HAP-1 (cell line): ENCODE measurements at regions not wholly inside any gene's neighbourhood (a gene's known extent, or its start where the extent isn't known, plus 50 kb on each side); places are given as distances from the start of the nearest gene placed in this dataset.

Experiments
- DNase-seq, 2 experiments: peaks; one replicate each; pipeline ENCODE4 v3.0.0-alpha.2; 2016 to 2020; ENCODE audit warnings: low spot score in 2 of 2
- H3K27me3 ChIP-seq: fragments of 250-450 bp; sonication (Bioruptor Pico); 2 replicates; pipeline ENCODE4 v1.5.1; 2020; ENCODE audit warnings: low read depth, mild to moderate bottlenecking, moderate library complexity
- H3K36me3 ChIP-seq: fragments of 250-450 bp; sonication (Bioruptor Pico); replicated peaks from 2 replicates; pipeline ENCODE4 v1.5.1; 2020; ENCODE audit warnings: mild to moderate bottlenecking
- H3K4me1 ChIP-seq: fragments of 250-450 bp; sonication (Bioruptor Pico); 2 replicates; pipeline ENCODE4 v1.5.1; 2020; ENCODE audit warnings: mild to moderate bottlenecking
- H3K4me3 ChIP-seq: fragments of 250-450 bp; sonication (Bioruptor Pico); 2 replicates; pipeline ENCODE4 v1.5.1; 2020; ENCODE audit warnings: mild to moderate bottlenecking, moderate library complexity
- H3K9me3 ChIP-seq: fragments of 250-450 bp; sonication (Bioruptor Pico); 2 replicates; pipeline ENCODE4 v1.5.1; 2020; ENCODE audit warnings: mild to moderate bottlenecking, moderate library complexity
- in situ Hi-C: fragments of 300-500 bp; cut with MboI; formaldehyde crosslinking; loops from 3 replicates; pipeline ENCODE4 v1.14.3; 2020; ENCODE audit warnings: low sequenced_read_pairs, inconsistent platforms, mixed read lengths

- H3K27me3 ChIP-seq, result no peaks in the 10 kb centered on the region
- H3K36me3 ChIP-seq, result no peaks in the 10 kb centered on the region
- H3K4me3 ChIP-seq, result no peak overlapping the region
- no peak for DNase-seq
- no peaks in the 10 kb centered on the region for H3K9me3 ChIP-seq
- H3K4me1 ChIP-seq, result no peaks in the 10 kb centered on the region
- in situ Hi-C loops, result no loop called here
These were observed 329.5 kb downstream of the GRIA2 start for GRCh38 chr4:157550028-157550427.

- in situ Hi-C loops, result no loop called here
- no peak for DNase-seq
- Histone ChIP-seq H3K4me1 (no peaks in the 10 kb centered on the region), H3K27me3 (no peaks in the 10 kb centered on the region), H3K4me3 (no peak overlapping the region), H3K9me3 (peaks cover 10% of the 10 kb centered on the region), H3K36me3 (no peaks in the 10 kb centered on the region)
These were observed 307.4 kb downstream of the GRIA2 start for GRCh38 chr4:157527954-157528353.

- Histone ChIP-seq H3K9me3 (peaks cover 4% of the 10 kb centered on the region), H3K27me3 (no peaks in the 10 kb centered on the region), H3K36me3 (no peaks in the 10 kb centered on the region), H3K4me3 (no peak overlapping the region), H3K4me1 (no peaks in the 10 kb centered on the region)
- DNase-seq, result no peak
- in situ Hi-C loops, result no loop called here
These were observed 301.4 kb downstream of the GRIA2 start for GRCh38 chr4:157521906-157522305.

GRCh38 chr4:157514711-157515110, 294.2 kb downstream of the GRIA2 start:
- Histone ChIP-seq H3K27me3 (no peaks in the 10 kb centered on the region), H3K9me3 (no peaks in the 10 kb centered on the region), H3K4me1 (no peaks in the 10 kb centered on the region), H3K36me3 (no peaks in the 10 kb centered on the region), H3K4me3 (no peak overlapping the region)
- peak in 1 of 2 experiments; percentile 47 for DNase-seq
- in situ Hi-C loops, result no loop called here

- no peak for DNase-seq
- no peak overlapping the region for H3K4me3 ChIP-seq
- H3K27me3 ChIP-seq, result no peaks in the 10 kb centered on the region
- in situ Hi-C loops, result no loop called here
- no peaks in the 10 kb centered on the region for H3K9me3 ChIP-seq
- H3K4me1 ChIP-seq, result no peaks in the 10 kb centered on the region
- H3K36me3 ChIP-seq, result no peaks in the 10 kb centered on the region
These were observed 288.8 kb downstream of the GRIA2 start for GRCh38 chr4:157509341-157509740.

- Histone ChIP-seq H3K4me1 (peaks cover 9% of the 10 kb centered on the region; the same call in 1 of the 2 replicates), H3K9me3 (no peaks in the 10 kb centered on the region), H3K36me3 (no peaks in the 10 kb centered on the region), H3K4me3 (no peak overlapping the region), H3K27me3 (no peaks in the 10 kb centered on the region)
- in situ Hi-C loops, result no loop called here
- DNase-seq, result peak; percentile 8 to 26
These were observed 282.1 kb downstream of the GRIA2 start for GRCh38 chr4:157502656-157503055.

- DNase-seq, result peak; percentile 64 to 92
- Histone ChIP-seq H3K36me3 (no peaks in the 10 kb centered on the region), H3K27me3 (no peaks in the 10 kb centered on the region), H3K4me1 (peaks cover 11% of the 10 kb centered on the region), H3K9me3 (no peaks in the 10 kb centered on the region), H3K4me3 (no peak overlapping the region)
- in situ Hi-C loops, result no loop called here
These were observed 239.3 kb downstream of the GRIA2 start for GRCh38 chr4:157459785-157460184.

- no peaks in the 10 kb centered on the region for H3K9me3 ChIP-seq
- DNase-seq, result no peak
- H3K4me1 ChIP-seq, result no peaks in the 10 kb centered on the region; the same call in 1 of the 2 replicates
- H3K36me3 ChIP-seq, result no peaks in the 10 kb centered on the region
- H3K27me3 ChIP-seq, result no peaks in the 10 kb centered on the region
- no peak overlapping the region for H3K4me3 ChIP-seq
- in situ Hi-C loops, result no loop called here
These were observed 226.7 kb downstream of the GRIA2 start for GRCh38 chr4:157447195-157447594.

GRCh38 chr4:157444014-157444413, 223.5 kb downstream of the GRIA2 start:
- DNase-seq, result no peak
- H3K27me3 ChIP-seq, result no peaks in the 10 kb centered on the region
- in situ Hi-C loops, result no loop called here
- no peaks in the 10 kb centered on the region for H3K36me3 ChIP-seq
- H3K4me1 ChIP-seq, result no peaks in the 10 kb centered on the region; the same call in 1 of the 2 replicates
- H3K9me3 ChIP-seq, result no peaks in the 10 kb centered on the region
- H3K4me3 ChIP-seq, result no peak overlapping the region

- H3K4me3 ChIP-seq, result no peak overlapping the region
- no peak for DNase-seq
- H3K9me3 ChIP-seq, result no peaks in the 10 kb centered on the region
- H3K4me1 ChIP-seq, result no peaks in the 10 kb centered on the region; the same call in 1 of the 2 replicates
- no peaks in the 10 kb centered on the region for H3K36me3 ChIP-seq
- no peaks in the 10 kb centered on the region for H3K27me3 ChIP-seq
- in situ Hi-C loops, result no loop called here
These were observed 223.0 kb downstream of the GRIA2 start for GRCh38 chr4:157443537-157443936.

GRCh38 chr4:157425897-157426296, 205.4 kb downstream of the GRIA2 start:
- no peak for DNase-seq
- H3K4me1 ChIP-seq, result no peaks in the 10 kb centered on the region
- H3K27me3 ChIP-seq, result no peaks in the 10 kb centered on the region
- H3K9me3 ChIP-seq, result no peaks in the 10 kb centered on the region; the same call in 1 of the 2 replicates
- no peak overlapping the region for H3K4me3 ChIP-seq
- in situ Hi-C loops, result no loop called here
- H3K36me3 ChIP-seq, result no peaks in the 10 kb centered on the region

- in situ Hi-C loops, result no loop called here
- Histone ChIP-seq H3K9me3 (no peaks in the 10 kb centered on the region; the same call in 1 of the 2 replicates), H3K27me3 (no peaks in the 10 kb centered on the region), H3K4me1 (no peaks in the 10 kb centered on the region), H3K4me3 (no peak overlapping the region), H3K36me3 (no peaks in the 10 kb centered on the region)
- no peak for DNase-seq
These were observed 203.0 kb downstream of the GRIA2 start for GRCh38 chr4:157423526-157424020.

GRCh38 chr4:157421365-157421764, 200.8 kb downstream of the GRIA2 start:
- in situ Hi-C loops, result no loop called here
- Histone ChIP-seq H3K4me3 (no peak overlapping the region), H3K9me3 (no peaks in the 10 kb centered on the region; the same call in 1 of the 2 replicates), H3K36me3 (no peaks in the 10 kb centered on the region), H3K4me1 (0 out of 2 replicates have a peak, but pooled peaks cover under 1% of the 10 kb centered on the region), H3K27me3 (no peaks in the 10 kb centered on the region)
- DNase-seq, result no peak
